Fibroblast of skin of back (primary cell): ENCODE measurements at regions not wholly inside any gene's neighbourhood (a gene's known extent, or its start where the extent isn't known, plus 50 kb on each side); places are given as distances from the start of the nearest gene placed in this dataset.
A peak's percentile ranks its signal among the peaks of the same experiment; 100 is the strongest.
"Not testable (repeated sequence)": the region's sequence is repeated elsewhere in the genome, so short reads cannot be mapped to it uniquely, and the experiment has no call there.

ENCODE experiments used
- DNase-seq: peaks from one replicate; pipeline ENCODE4 v3.0.0-alpha.2; 2013

GRCh38 chr4:100631281-100631968, 113.6 kb upstream of the EMCN start:
- DNase-seq = no peak

- no peak for DNase-seq
Measured at GRCh38 chr4:100630341-100630740, 112.5 kb upstream of the EMCN start.

- DNase-seq = no peak
Measured at GRCh38 chr4:100609810-100610209, 92.0 kb upstream of the EMCN start.

- not testable (repeated sequence) for DNase-seq
Measured at GRCh38 chr4:100608651-100609050, 90.8 kb upstream of the EMCN start.

- no peak for DNase-seq
Measured at GRCh38 chr4:100605144-100605543, 87.3 kb upstream of the EMCN start.

GRCh38 chr4:100593935-100594334, 76.1 kb upstream of the EMCN start:
- DNase-seq = no peak

- no peak for DNase-seq
Measured at GRCh38 chr4:100591161-100591876, 73.5 kb upstream of the EMCN start.

- DNase-seq = peak; percentile 1
Measured at GRCh38 chr4:100590325-100590724, 72.5 kb upstream of the EMCN start.

GRCh38 chr4:100588076-100588475, 70.3 kb upstream of the EMCN start:
- no peak for DNase-seq

GRCh38 chr4:100582146-100582545, 64.3 kb upstream of the EMCN start:
- no peak for DNase-seq

- DNase-seq = no peak
Measured at GRCh38 chr4:100581337-100581736, 63.5 kb upstream of the EMCN start.

GRCh38 chr4:100576570-100576969, 58.7 kb upstream of the EMCN start:
- no peak for DNase-seq

GRCh38 chr4:100574607-100575006, 56.8 kb upstream of the EMCN start:
- DNase-seq = no peak

- DNase-seq = no peak
Measured at GRCh38 chr4:100569196-100569595, 51.4 kb upstream of the EMCN start.
